WTC11 (cell line): ENCODE measurements at regions not wholly inside any gene's neighbourhood (a gene's known extent, or its start where the extent isn't known, plus 50 kb on each side); places are given as distances from the start of the nearest gene placed in this dataset.

Experiments used
- ATAC-seq: fragments of 200-7000 bp; cut with Tn5 transposase; 2 replicates; pipeline ENCODE4 v1.10.0; 2021; ENCODE audit warnings: mild to moderate bottlenecking, moderate library complexity
- CTCF ChIA-PET: fragments of 300-600 bp; sonication (Branson Sonifier 250); formaldehyde crosslinking; loops from one replicate; lab custom pipeline; 2021; ENCODE audit warnings: antibody characterized with exemption; lab: Charles Lee
- POLR2A ChIA-PET: fragments of 350-600 bp; sonication (Branson Sonifier 250); formaldehyde crosslinking; loops from one replicate; lab custom pipeline; 2021; ENCODE audit warnings: antibody characterized with exemption; lab: Charles Lee
- DNase-seq: peaks from one replicate; pipeline ENCODE4 v3.0.0; 2021; ENCODE audit warnings: low spot score
- H3K27ac Mint-ChIP-seq: 2 replicates; pipeline ENCODE4 v1.8.0; 2021; ENCODE audit warnings: mixed read lengths
- H3K27me3 Mint-ChIP-seq: 2 replicates; pipeline ENCODE4 v1.8.0; 2021; ENCODE audit warnings: low read depth, mild to moderate bottlenecking, moderate library complexity, mixed read lengths
- H3K36me3 Mint-ChIP-seq: 2 replicates; pipeline ENCODE4 v1.8.0; 2021; ENCODE audit warnings: mixed read lengths
- H3K4me1 Mint-ChIP-seq: 2 replicates; pipeline ENCODE4 v1.8.0; 2022; ENCODE audit warnings: mixed read lengths
- H3K4me3 Mint-ChIP-seq: 2 replicates; pipeline ENCODE4 v1.8.0; 2021; ENCODE audit warnings: mild to moderate bottlenecking, moderate library complexity, mixed read lengths
- H3K9me3 Mint-ChIP-seq: 2 replicates; pipeline ENCODE4 v1.8.0; 2021; ENCODE audit warnings: mixed read lengths
- CDX4 ChIP-seq: fragments of 250-450 bp; sonication (Bioruptor Pico); IDR thresholded peaks from 2 replicates; pipeline ENCODE4 v1.9.0; 2021; ENCODE audit warnings: moderate library complexity, mild to moderate bottlenecking, inconsistent platforms, borderline replicate concordance
- CTCF ChIP-seq: fragments of 200-600 bp; IDR thresholded peaks from 2 replicates; pipeline ENCODE4 v1.8.0; 2022; ENCODE audit warnings: antibody characterized with exemption
- FOXJ3 ChIP-seq: sonication (generic); formaldehyde crosslinking; IDR thresholded peaks from 2 replicates; pipeline ENCODE4 v1.9.0; 2021; ENCODE audit warnings: missing genetic modification reagents, mild to moderate bottlenecking, borderline replicate concordance
- MAX ChIP-seq: sonication (generic); formaldehyde crosslinking; IDR thresholded peaks from 2 replicates; pipeline ENCODE4 v1.8.0; 2022; ENCODE audit warnings: mild to moderate bottlenecking, missing genetic modification reagents
- RORB ChIP-seq: fragments of 250-450 bp; sonication (Bioruptor Pico); IDR thresholded peaks from 2 replicates; pipeline ENCODE4 v1.9.0; 2021; ENCODE audit warnings: mild to moderate bottlenecking
- SMAD4 ChIP-seq: sonication (generic); formaldehyde crosslinking; IDR thresholded peaks from 2 replicates; pipeline ENCODE4 v1.8.0; 2022; ENCODE audit warnings: mild to moderate bottlenecking, missing genetic modification reagents
- SOX15 ChIP-seq: fragments of 250-450 bp; sonication (Bioruptor Pico); IDR thresholded peaks from 2 replicates; pipeline ENCODE4 v1.9.0; 2021; ENCODE audit warnings: mild to moderate bottlenecking
- TEAD4 ChIP-seq: sonication (generic); formaldehyde crosslinking; IDR thresholded peaks from 2 replicates; pipeline ENCODE4 v1.8.0; 2022; ENCODE audit warnings: mild to moderate bottlenecking, missing genetic modification reagents
- ZNF263 ChIP-seq: sonication (generic); formaldehyde crosslinking; IDR thresholded peaks from 2 replicates; pipeline ENCODE4 v1.8.1; 2022; ENCODE audit warnings: low read depth, mild to moderate bottlenecking, moderate library complexity, missing genetic modification reagents
- ZNF671 ChIP-seq: fragments of 250-450 bp; sonication (Bioruptor Pico); IDR thresholded peaks from 2 replicates; pipeline ENCODE4 v1.8.0; 2021; ENCODE audit warnings: mild to moderate bottlenecking
- TF ChIP-seq, protein P1 (sequence below): sonication (generic); formaldehyde crosslinking; IDR thresholded peaks from 2 replicates; pipeline ENCODE4 v1.8.1; 2023; ENCODE audit warnings: mild to moderate bottlenecking, missing genetic modification reagents
- TF ChIP-seq, protein P2 (sequence below): fragments of 250-450 bp; sonication (Bioruptor Pico); IDR thresholded peaks from 2 replicates; pipeline ENCODE4 v1.9.0; 2021; ENCODE audit warnings: mild to moderate bottlenecking
- TF ChIP-seq, protein P3 (sequence below): sonication (generic); formaldehyde crosslinking; IDR thresholded peaks from 2 replicates; pipeline ENCODE4 v1.8.0; 2022; ENCODE audit warnings: missing genetic modification reagents
- TF ChIP-seq, protein P4 (sequence below): sonication (generic); formaldehyde crosslinking; IDR thresholded peaks from 2 replicates; pipeline ENCODE4 v1.8.1; 2022; ENCODE audit warnings: low read depth, missing genetic modification reagents, borderline replicate concordance

DNA sequence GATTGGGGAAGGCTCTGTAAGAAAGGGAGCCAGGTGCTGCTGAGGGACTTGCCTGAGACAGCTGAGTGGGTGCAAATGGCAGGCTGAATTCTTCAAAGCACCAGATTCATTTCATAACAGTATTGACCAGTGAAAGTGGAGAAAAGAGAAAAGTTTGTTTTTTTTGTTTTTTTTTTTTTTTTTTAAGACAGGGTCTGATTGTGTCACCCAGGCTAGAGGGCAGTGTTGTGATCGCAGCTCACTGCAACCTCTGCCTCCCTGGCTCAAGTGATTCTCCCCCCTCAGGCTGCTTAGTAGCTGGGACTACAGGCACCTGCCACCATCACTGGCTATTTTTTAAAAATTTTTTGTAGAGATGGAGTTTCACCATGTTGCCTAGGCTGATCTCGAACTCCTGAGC is 494.0 kb downstream of the MIAT start:
- DNase-seq: no peak
- TF ChIP-seq, protein P1, sequence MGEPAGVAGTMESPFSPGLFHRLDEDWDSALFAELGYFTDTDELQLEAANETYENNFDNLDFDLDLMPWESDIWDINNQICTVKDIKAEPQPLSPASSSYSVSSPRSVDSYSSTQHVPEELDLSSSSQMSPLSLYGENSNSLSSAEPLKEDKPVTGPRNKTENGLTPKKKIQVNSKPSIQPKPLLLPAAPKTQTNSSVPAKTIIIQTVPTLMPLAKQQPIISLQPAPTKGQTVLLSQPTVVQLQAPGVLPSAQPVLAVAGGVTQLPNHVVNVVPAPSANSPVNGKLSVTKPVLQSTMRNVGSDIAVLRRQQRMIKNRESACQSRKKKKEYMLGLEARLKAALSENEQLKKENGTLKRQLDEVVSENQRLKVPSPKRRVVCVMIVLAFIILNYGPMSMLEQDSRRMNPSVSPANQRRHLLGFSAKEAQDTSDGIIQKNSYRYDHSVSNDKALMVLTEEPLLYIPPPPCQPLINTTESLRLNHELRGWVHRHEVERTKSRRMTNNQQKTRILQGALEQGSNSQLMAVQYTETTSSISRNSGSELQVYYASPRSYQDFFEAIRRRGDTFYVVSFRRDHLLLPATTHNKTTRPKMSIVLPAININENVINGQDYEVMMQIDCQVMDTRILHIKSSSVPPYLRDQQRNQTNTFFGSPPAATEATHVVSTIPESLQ (CRISPR knock-in tag): no peak
- TF ChIP-seq TEAD4 (no peak), CDX4 (CRISPR knock-in tag) (no peak), MAX (CRISPR knock-in tag) (no peak), SOX15 (CRISPR knock-in tag) (no peak), SMAD4 (CRISPR knock-in tag) (no peak), FOXJ3 (CRISPR knock-in tag) (no peak), RORB (CRISPR knock-in tag) (no peak), ZNF671 (CRISPR knock-in tag) (no peak), CTCF (no peak), ZNF263 (CRISPR knock-in tag) (no peak)
- TF ChIP-seq, protein P2, sequence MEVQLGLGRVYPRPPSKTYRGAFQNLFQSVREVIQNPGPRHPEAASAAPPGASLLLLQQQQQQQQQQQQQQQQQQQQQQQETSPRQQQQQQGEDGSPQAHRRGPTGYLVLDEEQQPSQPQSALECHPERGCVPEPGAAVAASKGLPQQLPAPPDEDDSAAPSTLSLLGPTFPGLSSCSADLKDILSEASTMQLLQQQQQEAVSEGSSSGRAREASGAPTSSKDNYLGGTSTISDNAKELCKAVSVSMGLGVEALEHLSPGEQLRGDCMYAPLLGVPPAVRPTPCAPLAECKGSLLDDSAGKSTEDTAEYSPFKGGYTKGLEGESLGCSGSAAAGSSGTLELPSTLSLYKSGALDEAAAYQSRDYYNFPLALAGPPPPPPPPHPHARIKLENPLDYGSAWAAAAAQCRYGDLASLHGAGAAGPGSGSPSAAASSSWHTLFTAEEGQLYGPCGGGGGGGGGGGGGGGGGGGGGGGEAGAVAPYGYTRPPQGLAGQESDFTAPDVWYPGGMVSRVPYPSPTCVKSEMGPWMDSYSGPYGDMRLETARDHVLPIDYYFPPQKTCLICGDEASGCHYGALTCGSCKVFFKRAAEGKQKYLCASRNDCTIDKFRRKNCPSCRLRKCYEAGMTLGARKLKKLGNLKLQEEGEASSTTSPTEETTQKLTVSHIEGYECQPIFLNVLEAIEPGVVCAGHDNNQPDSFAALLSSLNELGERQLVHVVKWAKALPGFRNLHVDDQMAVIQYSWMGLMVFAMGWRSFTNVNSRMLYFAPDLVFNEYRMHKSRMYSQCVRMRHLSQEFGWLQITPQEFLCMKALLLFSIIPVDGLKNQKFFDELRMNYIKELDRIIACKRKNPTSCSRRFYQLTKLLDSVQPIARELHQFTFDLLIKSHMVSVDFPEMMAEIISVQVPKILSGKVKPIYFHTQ (CRISPR knock-in tag): no peak
- TF ChIP-seq, protein P3, sequence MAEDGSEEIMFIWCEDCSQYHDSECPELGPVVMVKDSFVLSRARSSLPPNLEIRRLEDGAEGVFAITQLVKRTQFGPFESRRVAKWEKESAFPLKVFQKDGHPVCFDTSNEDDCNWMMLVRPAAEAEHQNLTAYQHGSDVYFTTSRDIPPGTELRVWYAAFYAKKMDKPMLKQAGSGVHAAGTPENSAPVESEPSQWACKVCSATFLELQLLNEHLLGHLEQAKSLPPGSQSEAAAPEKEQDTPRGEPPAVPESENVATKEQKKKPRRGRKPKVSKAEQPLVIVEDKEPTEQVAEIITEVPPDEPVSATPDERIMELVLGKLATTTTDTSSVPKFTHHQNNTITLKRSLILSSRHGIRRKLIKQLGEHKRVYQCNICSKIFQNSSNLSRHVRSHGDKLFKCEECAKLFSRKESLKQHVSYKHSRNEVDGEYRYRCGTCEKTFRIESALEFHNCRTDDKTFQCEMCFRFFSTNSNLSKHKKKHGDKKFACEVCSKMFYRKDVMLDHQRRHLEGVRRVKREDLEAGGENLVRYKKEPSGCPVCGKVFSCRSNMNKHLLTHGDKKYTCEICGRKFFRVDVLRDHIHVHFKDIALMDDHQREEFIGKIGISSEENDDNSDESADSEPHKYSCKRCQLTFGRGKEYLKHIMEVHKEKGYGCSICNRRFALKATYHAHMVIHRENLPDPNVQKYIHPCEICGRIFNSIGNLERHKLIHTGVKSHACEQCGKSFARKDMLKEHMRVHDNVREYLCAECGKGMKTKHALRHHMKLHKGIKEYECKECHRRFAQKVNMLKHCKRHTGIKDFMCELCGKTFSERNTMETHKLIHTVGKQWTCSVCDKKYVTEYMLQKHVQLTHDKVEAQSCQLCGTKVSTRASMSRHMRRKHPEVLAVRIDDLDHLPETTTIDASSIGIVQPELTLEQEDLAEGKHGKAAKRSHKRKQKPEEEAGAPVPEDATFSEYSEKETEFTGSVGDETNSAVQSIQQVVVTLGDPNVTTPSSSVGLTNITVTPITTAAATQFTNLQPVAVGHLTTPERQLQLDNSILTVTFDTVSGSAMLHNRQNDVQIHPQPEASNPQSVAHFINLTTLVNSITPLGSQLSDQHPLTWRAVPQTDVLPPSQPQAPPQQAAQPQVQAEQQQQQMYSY (CRISPR knock-in tag): no peak
- TF ChIP-seq, protein P4, sequence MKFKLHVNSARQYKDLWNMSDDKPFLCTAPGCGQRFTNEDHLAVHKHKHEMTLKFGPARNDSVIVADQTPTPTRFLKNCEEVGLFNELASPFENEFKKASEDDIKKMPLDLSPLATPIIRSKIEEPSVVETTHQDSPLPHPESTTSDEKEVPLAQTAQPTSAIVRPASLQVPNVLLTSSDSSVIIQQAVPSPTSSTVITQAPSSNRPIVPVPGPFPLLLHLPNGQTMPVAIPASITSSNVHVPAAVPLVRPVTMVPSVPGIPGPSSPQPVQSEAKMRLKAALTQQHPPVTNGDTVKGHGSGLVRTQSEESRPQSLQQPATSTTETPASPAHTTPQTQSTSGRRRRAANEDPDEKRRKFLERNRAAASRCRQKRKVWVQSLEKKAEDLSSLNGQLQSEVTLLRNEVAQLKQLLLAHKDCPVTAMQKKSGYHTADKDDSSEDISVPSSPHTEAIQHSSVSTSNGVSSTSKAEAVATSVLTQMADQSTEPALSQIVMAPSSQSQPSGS: no peak
- TF ChIP-seq, all 79 proteins: peak for 0
- no peaks in the 10 kb centered on the region for H3K27me3 Mint-ChIP-seq
- no peak overlapping the region for H3K27ac Mint-ChIP-seq
- H3K4me3 Mint-ChIP-seq: no peak overlapping the region
- ChIA-PET POLR2A (interaction anchor here (0.7 kb wide), 3 partner anchors 90 to 1053 kb away, joined by 4 to 12 read pairs (median 8); no protein-coding TSS in a partner anchor), CTCF (interaction anchor here (0.6 to 1.9 kb wide), 38 partner anchors 8 to 1833 kb away, joined by 3 to 8 read pairs (median 4); no protein-coding TSS in a partner anchor)
- peaks cover 8% of the 10 kb centered on the region for H3K36me3 Mint-ChIP-seq
- peaks cover 22% of the 10 kb centered on the region for H3K9me3 Mint-ChIP-seq
- H3K4me1 Mint-ChIP-seq: no peaks in the 10 kb centered on the region
- peak; percentile 41; the same call in 1 of the 2 replicates for ATAC-seq
